NCI-H524 treated with DMSO at 0.1 percent for 48 hours (cell line): ENCODE measurements at regions not wholly inside any gene's neighbourhood (a gene's known extent, or its start where the extent isn't known, plus 50 kb on each side); places are given as distances from the start of the nearest gene placed in this dataset.

Source experiments
- DNase-seq: peaks from one replicate; lab custom pipeline; 2025; lab: John Stamatoyannopoulos, UW

DNA sequence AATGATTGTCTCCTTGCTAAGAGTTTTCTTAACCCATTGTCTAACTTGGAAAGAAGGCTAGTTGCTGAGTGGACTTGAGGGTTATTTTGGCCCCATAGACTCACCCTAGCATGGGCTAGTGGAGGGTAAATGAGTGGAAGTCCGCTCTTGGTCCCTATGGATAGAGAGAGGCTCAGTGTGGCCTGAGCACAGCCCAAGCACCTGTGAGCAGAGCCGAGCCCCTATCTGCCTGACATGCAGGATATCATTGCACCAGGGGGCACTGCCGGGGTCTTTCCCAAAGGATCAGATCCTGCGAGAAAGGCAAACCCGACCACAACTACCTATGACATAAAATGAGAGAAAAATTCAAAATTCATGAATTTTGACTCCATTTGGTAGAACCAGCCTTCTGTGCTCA is 70.6 kb upstream of the GGTLC1 start:
- DNase-seq: no peak

DNA sequence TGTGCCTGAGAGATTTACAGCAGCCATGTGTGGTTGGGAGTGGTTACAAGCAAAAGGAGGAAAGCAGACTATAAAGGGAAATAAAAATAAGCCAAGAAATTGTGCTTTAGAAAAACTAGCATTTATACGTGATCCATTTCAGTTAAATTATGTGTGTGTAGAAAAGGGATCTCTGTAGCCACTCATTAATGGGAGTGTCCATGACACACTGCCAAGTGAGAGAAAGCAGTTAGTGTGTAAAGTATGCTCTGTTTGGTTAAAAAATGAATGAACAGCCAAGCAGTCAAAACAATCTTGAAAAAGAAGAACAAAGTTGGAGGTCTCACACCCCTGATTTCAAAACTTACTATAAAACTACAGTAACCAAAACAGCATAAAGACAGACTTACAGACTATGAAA is 67.9 kb upstream of the GGTLC1 start:
- DNase-seq: no peak

DNA sequence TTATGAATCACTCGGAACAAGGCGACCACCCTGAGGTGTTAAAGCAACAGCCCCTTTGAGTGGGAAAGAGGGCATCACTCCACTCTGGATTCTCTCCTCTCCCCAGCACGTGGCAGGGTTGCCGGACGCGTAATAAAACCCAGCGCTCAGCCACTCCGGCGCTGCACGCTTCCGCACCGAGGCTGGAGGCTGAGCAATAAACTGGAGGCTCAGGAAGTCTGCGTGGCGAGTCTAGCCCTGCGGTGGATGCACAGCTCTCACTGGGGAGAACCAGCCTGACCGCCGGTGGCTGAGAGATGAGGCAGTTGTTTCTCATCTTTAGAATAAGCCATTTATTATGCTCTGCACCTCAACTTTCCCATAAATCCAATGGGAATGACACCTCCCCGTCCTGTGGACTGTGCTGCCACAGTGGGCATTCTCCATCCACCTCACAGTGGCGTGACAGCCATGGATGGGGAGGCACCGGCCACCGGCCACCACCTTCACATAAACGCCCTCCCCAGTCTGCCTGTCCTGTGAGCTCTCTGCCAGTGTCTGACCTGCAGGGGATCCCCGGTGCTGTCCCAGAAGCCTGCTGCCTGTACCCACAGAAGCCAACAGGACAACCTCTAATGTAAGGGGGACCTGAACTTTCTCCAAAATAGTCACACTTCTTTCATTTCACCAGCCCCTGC is 64.2 kb upstream of the GGTLC1 start:
- DNase-seq: no peak

DNA sequence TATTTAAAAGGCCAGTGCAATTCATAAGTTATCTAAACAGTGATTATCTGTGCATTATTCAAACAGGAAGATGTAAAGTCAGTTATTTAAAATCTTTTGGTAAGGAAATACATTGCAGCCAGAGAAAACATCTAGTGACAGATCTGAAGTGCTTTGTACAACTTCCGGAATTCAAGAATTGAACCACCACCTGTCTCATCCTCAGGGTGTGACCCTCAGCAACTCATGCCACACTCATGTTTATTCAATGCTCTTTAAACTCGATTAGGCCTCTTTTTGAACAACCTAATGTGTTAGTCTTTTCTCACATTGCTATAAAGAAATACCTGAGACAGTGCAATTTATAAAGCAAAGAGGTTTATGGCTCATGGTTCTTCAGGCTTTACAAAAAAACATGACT is 62.6 kb upstream of the GGTLC1 start:
- no peak for DNase-seq

DNA sequence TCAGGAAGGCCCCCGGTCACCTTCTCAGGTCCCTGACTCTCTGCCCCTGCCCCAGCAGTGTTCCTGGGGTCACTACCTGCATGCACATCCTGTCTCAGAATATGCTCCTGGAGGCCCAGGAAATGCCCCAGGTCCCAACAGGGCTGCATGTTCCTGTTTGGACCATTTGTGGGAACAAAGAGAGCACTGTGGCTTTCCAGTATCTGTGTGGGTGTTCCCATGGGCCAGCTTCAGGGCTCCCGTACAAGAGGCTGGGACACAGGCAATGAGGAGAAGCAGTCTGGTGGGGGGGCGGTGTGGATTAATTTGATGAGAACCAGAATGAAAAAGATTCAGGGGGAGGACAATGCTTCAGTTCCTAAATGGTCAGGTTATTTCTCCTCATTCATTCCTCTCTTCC is 61.5 kb upstream of the GGTLC1 start:
- no peak for DNase-seq

DNA sequence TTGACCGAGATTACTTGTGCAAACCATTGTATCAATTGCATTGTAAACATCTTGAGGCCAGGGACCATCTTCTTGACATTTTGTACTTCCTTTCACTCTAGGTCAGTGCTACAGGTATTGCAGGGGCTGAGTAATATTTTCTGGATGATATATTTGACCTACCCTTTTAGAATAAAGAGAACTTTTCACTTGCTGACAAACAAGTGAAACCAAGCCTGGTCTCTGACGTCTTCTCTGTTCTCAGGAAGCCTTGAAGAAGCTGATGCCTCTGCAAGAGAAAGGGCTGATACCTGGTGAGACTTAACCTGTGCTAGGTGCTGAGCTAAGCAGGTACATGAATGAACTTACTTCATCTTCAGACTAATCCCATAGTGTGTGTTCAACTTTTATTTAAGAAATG is 60.5 kb upstream of the GGTLC1 start:
- DNase-seq: no peak

DNA sequence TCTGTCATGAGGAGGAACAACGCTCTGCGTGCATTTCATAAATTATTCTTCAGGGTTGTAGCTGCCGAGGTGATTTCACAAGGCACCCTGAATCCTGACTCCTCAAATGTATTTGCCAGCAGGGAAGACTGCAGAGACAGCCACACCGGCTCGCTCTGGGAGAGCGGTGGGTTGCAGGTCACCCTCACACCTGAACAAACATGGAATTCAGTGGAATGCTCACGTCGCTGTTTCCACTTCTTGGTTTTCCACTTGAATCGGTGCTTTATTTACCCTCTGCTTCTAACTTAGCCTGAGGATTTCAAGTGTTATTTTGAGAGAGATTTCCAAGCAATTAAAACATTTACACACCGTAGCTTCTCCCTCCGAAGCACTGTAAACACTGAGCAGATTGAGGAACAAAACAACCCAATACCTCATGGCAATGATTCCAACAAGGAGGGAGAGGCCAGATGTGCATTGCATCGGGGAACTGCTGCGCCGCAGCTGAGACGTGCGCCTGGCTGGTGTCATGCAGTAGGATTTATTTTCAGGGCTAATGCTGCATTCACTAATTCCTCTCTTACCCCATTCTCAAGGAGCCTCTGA is 59.5 kb upstream of the GGTLC1 start:
- no peak for DNase-seq

DNA sequence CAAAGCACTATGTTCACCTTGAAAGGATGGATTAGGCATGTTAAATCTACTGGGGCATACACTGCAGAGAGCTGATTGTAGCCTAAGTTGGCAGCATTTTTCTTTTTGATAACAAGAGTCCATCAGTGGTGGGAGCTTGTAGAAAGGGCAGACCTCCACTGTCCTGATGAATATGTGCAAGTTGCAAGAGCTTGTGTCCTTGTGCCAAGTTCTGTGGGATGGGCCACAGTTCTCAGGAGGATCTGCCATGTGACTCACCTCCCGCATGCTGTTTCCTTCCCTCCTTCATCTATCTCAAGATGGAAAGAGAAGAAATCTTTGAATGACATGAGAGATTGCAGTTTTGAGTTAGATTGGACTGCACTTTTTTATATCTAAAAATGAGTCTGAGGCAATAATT is 58.3 kb upstream of the GGTLC1 start:
- no peak for DNase-seq

DNA sequence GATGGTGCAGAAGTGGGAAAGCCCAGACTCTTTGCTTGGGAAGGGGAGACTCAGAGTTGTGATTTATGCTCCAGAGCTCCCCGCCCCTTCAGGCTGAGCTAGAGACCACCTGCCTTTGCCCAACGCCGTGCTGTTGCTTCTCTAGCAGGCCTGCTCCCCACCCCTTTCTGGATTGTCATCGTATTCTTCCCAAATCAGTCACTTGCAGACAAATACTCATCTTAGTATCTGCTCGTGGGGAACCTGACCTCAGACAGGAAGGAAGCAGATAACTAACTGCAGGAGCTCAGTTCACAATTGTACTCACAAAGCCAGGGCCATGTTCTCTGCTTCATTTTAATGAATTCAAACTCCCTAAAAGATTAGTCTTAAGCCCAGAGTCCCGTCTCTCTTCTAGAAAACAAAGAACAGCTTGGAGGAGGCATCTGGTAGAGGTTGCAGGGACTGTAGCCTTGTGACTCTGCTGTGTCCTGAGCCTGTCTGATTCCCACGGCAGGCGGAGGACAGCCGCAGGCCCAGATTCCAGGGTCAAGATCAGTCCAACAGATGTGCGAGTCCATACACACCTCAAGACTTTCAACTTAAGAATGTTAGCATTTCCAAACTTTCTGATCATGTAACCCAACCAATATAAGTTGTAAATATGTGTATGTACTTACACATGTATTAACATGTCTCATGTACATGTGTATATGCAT is 57.2 kb upstream of the GGTLC1 start:
- peak; percentile 44 for DNase-seq

DNA sequence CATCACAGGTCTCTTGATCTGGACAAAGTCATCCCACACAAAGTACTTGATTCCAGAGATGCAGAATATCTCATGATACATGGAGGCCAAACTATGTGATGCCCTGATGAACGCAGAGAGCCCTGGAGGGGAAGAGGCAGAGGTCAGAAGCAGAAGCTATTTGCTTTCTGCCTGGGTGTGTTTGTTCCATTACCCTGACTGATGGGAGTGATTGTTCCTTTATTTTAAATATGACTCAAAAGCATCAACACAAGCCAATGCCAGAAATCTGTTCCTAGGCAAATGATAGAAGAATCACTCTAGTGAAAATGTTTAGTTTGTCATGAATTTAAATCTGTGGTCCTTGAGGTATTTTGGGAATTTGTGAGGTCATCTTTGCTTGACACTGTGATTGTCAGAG is 54.7 kb upstream of the GGTLC1 start:
- no peak for DNase-seq

DNA sequence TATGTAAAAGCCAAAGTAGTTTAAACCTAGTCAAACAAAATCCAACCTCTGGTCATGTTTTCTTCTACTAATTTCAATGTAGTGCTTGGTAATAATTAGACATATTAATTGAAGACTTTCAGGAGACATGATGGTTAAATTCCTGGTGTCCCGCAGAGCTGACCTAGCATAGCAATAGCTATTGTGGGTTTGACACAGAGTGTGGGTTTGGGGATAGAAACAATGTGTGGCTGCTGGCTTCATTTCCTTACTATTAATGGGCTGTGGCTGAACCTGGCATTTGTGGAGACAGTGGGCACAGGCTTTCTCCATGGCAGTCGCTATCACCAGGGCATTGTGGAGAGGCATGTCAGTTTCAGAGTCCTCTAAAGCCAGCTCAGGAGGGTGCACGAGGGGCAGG is 54.1 kb upstream of the GGTLC1 start:
- no peak for DNase-seq

DNA sequence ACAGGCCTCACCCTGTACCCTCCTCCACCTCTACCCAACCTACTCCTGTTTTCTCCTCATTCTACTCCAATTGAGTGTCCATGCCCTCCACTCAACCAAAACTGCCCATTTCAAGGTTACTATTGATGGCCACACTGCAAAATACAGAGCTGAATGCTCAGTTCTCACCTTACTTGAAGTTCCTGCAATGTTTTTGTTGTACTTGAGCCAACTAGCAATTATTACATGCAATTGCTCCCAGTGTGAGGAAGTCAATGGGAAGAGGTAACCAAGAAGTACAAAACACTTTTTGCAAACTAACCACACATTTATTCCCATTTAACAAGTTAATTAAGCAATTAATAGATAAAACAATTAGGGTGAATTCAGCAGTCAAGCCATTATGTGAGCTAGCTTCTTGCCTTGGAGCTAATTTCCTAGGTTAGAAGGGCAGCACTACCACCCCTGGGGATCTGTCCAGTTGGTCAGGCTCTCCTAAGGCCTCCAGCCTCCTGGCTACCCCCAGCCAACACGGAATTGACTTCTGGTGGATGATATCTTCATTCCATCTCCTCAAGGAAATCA is 52.4 kb upstream of the GGTLC1 start:
- DNase-seq: no peak

DNA sequence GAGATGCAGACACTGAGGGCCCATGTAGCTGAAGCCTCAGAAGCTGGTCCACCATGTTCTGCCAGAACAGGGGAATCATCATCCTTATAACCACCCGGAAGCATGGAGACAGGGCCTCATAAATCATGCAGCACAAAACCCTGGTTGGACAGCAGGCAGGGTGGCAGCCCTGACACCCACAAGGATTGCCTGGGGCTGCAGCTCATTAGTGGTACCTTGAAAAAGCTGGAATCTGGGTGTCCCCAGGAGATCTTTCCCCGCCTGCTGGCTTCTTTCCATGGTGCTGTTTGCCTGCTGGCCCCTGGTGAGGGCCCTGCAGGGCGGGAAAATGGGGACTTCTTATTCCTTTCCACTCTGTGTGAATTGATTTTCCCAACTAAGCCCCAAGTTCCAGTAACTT is 50.6 kb upstream of the GGTLC1 start:
- DNase-seq: no peak
